ENCODE measurements at regions not wholly inside any gene's neighbourhood (a gene's known extent, or its start where the extent isn't known, plus 50 kb on each side); places are given as distances from the start of the nearest gene placed in this dataset.

DNA sequence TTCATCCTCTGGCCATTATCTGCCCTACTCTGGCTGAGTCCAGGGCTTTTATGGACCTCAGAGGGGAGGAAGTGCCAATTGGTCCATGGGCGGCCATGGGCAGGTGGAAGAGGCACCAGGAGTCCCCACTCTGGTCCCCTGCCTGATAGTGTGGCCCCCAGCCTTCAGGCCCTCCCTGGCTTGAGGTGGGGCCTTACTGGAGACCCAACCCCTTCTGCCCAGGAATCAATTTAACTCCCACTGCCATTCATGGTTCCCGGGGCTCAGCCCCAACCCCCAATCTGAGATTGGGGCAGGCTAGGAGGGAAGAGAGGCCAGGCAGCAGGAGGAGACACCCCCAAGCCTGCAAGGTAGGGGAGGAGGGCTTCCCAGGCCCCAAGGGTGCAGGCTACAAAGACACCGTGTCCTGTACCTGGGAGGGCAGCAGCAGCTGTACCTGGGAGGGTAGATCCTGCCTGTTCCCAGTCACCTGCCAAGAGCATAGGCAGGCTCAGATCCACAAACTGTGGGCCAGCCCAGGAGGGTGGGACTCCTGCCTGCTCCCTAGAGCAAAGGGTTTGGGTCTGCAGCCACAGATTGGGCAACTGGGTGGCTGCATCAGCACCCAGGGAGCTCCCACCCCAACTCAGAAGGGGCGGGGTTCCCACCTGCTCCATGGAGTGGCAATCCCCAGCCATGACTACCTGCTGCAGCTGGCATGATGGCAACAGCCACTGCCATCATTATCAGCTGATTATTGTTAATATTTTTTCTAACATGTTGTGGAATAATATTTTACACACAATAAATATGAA lies 1044.1 kb upstream of the B3GALT2 start:
- TF ChIP-seq, protein P1, sequence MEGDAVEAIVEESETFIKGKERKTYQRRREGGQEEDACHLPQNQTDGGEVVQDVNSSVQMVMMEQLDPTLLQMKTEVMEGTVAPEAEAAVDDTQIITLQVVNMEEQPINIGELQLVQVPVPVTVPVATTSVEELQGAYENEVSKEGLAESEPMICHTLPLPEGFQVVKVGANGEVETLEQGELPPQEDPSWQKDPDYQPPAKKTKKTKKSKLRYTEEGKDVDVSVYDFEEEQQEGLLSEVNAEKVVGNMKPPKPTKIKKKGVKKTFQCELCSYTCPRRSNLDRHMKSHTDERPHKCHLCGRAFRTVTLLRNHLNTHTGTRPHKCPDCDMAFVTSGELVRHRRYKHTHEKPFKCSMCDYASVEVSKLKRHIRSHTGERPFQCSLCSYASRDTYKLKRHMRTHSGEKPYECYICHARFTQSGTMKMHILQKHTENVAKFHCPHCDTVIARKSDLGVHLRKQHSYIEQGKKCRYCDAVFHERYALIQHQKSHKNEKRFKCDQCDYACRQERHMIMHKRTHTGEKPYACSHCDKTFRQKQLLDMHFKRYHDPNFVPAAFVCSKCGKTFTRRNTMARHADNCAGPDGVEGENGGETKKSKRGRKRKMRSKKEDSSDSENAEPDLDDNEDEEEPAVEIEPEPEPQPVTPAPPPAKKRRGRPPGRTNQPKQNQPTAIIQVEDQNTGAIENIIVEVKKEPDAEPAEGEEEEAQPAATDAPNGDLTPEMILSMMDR (conservative IDR thresholded peaks at IDR 0.05; ENCODE audit: low read length): no peak
- no peak for TF ChIP-seq EZH2phosphoT487 (IDR thresholded peaks at IDR 0.05; ENCODE audit: borderline replicate concordance)

Measured in Loucy (cell line).